ENCODE measurements at regions not wholly inside any gene's neighbourhood (a gene's known extent, or its start where the extent isn't known, plus 50 kb on each side); places are given as distances from the start of the nearest gene placed in this dataset.

- H3K4me2 ChIP-seq (ENCODE audit: low read length), result no peak overlapping the region
- H3K27me3 ChIP-seq (ENCODE audit: control insufficient read depth, insufficient read depth, low read length), result peaks cover 9% of the 10 kb centered on the region
- H3K4me3 ChIP-seq (ENCODE audit: low read length), result no peak overlapping the region
- no peaks in the 10 kb centered on the region for H3K36me3 ChIP-seq (ENCODE audit: insufficient read depth, low read length)
- no peaks in the 10 kb centered on the region for H3K4me1 ChIP-seq (ENCODE audit: control insufficient read depth, insufficient read depth, low read length)
- H3K9me3 ChIP-seq (replicated peaks; ENCODE audit: low read length), result no peaks in the 10 kb centered on the region
- H3K9ac ChIP-seq (ENCODE audit: low read depth, low read length), result no peak overlapping the region
Measured at GRCh38 chr5:171509467-171509866, 90.0 kb downstream of the FGF18 start.

- Histone ChIP-seq H3K4me1 (ENCODE audit: control insufficient read depth, insufficient read depth, low read length) (no peaks in the 10 kb centered on the region), H3K9me3 (replicated peaks; ENCODE audit: low read length) (no peaks in the 10 kb centered on the region), H3K27me3 (ENCODE audit: control insufficient read depth, insufficient read depth, low read length) (peaks cover 9% of the 10 kb centered on the region), H3K36me3 (ENCODE audit: insufficient read depth, low read length) (no peaks in the 10 kb centered on the region), H3K9ac (ENCODE audit: low read depth, low read length) (no peak overlapping the region), H3K4me2 (ENCODE audit: low read length) (no peak overlapping the region), H3K4me3 (ENCODE audit: low read length) (no peak overlapping the region)
Measured at GRCh38 chr5:171512397-171512796, 93.0 kb downstream of the FGF18 start.

GRCh38 chr5:171513591-171513990 is 94.1 kb downstream of the FGF18 start:
- H3K4me3 ChIP-seq (ENCODE audit: low read length), result no peak overlapping the region
- H3K4me2 ChIP-seq (ENCODE audit: low read length), result no peak overlapping the region
- peaks cover 4% of the 10 kb centered on the region for H3K27me3 ChIP-seq (ENCODE audit: control insufficient read depth, insufficient read depth, low read length)
- H3K9me3 ChIP-seq (replicated peaks; ENCODE audit: low read length), result no peaks in the 10 kb centered on the region
- no peaks in the 10 kb centered on the region for H3K4me1 ChIP-seq (ENCODE audit: control insufficient read depth, insufficient read depth, low read length)
- H3K36me3 ChIP-seq (ENCODE audit: insufficient read depth, low read length), result no peaks in the 10 kb centered on the region
- no peak overlapping the region for H3K9ac ChIP-seq (ENCODE audit: low read depth, low read length)

- Histone ChIP-seq H3K4me1 (ENCODE audit: control insufficient read depth, insufficient read depth, low read length) (peaks cover 24% of the 10 kb centered on the region), H3K4me2 (ENCODE audit: low read length) (no peak overlapping the region), H3K27me3 (ENCODE audit: control insufficient read depth, insufficient read depth, low read length) (no peaks in the 10 kb centered on the region), H3K36me3 (ENCODE audit: insufficient read depth, low read length) (no peaks in the 10 kb centered on the region), H3K4me3 (ENCODE audit: low read length) (no peak overlapping the region), H3K9ac (ENCODE audit: low read depth, low read length) (no peak overlapping the region), H3K9me3 (replicated peaks; ENCODE audit: low read length) (no peaks in the 10 kb centered on the region)
Measured at GRCh38 chr5:171518916-171519315, 99.5 kb downstream of the FGF18 start.

- Histone ChIP-seq H3K4me3 (ENCODE audit: low read length) (peak overlapping the region; percentile 47), H3K9me3 (replicated peaks; ENCODE audit: low read length) (no peaks in the 10 kb centered on the region), H3K9ac (ENCODE audit: low read depth, low read length) (peak overlapping the region; percentile 59), H3K4me2 (ENCODE audit: low read length) (peak overlapping the region; percentile 74), H3K36me3 (ENCODE audit: insufficient read depth, low read length) (no peaks in the 10 kb centered on the region), H3K4me1 (ENCODE audit: control insufficient read depth, insufficient read depth, low read length) (peaks cover 24% of the 10 kb centered on the region), H3K27me3 (ENCODE audit: control insufficient read depth, insufficient read depth, low read length) (no peaks in the 10 kb centered on the region)
Measured at GRCh38 chr5:171520300-171521174, 101.1 kb downstream of the FGF18 start.

- H3K4me1 ChIP-seq (ENCODE audit: control insufficient read depth, insufficient read depth, low read length), result peaks cover 24% of the 10 kb centered on the region
- peak overlapping the region; percentile 74 for H3K4me2 ChIP-seq (ENCODE audit: low read length)
- H3K27me3 ChIP-seq (ENCODE audit: control insufficient read depth, insufficient read depth, low read length), result no peaks in the 10 kb centered on the region
- H3K36me3 ChIP-seq (ENCODE audit: insufficient read depth, low read length), result no peaks in the 10 kb centered on the region
- no peaks in the 10 kb centered on the region for H3K9me3 ChIP-seq (replicated peaks; ENCODE audit: low read length)
- H3K9ac ChIP-seq (ENCODE audit: low read depth, low read length), result peak overlapping the region; percentile 59
- peak overlapping the region; percentile 47 for H3K4me3 ChIP-seq (ENCODE audit: low read length)
Measured at GRCh38 chr5:171521219-171521633, 101.8 kb downstream of the FGF18 start.

- H3K4me3 ChIP-seq (ENCODE audit: low read length), result no peak overlapping the region
- H3K4me1 ChIP-seq (ENCODE audit: control insufficient read depth, insufficient read depth, low read length), result peaks cover 24% of the 10 kb centered on the region
- no peaks in the 10 kb centered on the region for H3K27me3 ChIP-seq (ENCODE audit: control insufficient read depth, insufficient read depth, low read length)
- peak overlapping the region; percentile 63 for H3K4me2 ChIP-seq (ENCODE audit: low read length)
- H3K9ac ChIP-seq (ENCODE audit: low read depth, low read length), result no peak overlapping the region
- no peaks in the 10 kb centered on the region for H3K9me3 ChIP-seq (replicated peaks; ENCODE audit: low read length)
- H3K36me3 ChIP-seq (ENCODE audit: insufficient read depth, low read length), result no peaks in the 10 kb centered on the region
Measured at GRCh38 chr5:171521679-171522078, 102.2 kb downstream of the FGF18 start.

- no peaks in the 10 kb centered on the region for H3K27me3 ChIP-seq (ENCODE audit: control insufficient read depth, insufficient read depth, low read length)
- no peak overlapping the region for H3K4me3 ChIP-seq (ENCODE audit: low read length)
- no peak overlapping the region for H3K9ac ChIP-seq (ENCODE audit: low read depth, low read length)
- no peak overlapping the region for H3K4me2 ChIP-seq (ENCODE audit: low read length)
- H3K36me3 ChIP-seq (ENCODE audit: insufficient read depth, low read length), result no peaks in the 10 kb centered on the region
- H3K9me3 ChIP-seq (replicated peaks; ENCODE audit: low read length), result no peaks in the 10 kb centered on the region
- H3K4me1 ChIP-seq (ENCODE audit: control insufficient read depth, insufficient read depth, low read length), result peaks cover 24% of the 10 kb centered on the region
Measured at GRCh38 chr5:171523781-171524180, 104.3 kb downstream of the FGF18 start.

GRCh38 chr5:171524466-171524865 is 105.0 kb downstream of the FGF18 start:
- H3K4me3 ChIP-seq (ENCODE audit: low read length), result no peak overlapping the region
- H3K9ac ChIP-seq (ENCODE audit: low read depth, low read length), result no peak overlapping the region
- H3K9me3 ChIP-seq (replicated peaks; ENCODE audit: low read length), result no peaks in the 10 kb centered on the region
- no peaks in the 10 kb centered on the region for H3K27me3 ChIP-seq (ENCODE audit: control insufficient read depth, insufficient read depth, low read length)
- no peak overlapping the region for H3K4me2 ChIP-seq (ENCODE audit: low read length)
- no peaks in the 10 kb centered on the region for H3K36me3 ChIP-seq (ENCODE audit: insufficient read depth, low read length)
- peaks cover 24% of the 10 kb centered on the region for H3K4me1 ChIP-seq (ENCODE audit: control insufficient read depth, insufficient read depth, low read length)

GRCh38 chr5:171525085-171525484 is 105.6 kb downstream of the FGF18 start:
- H3K9me3 ChIP-seq (replicated peaks; ENCODE audit: low read length), result no peaks in the 10 kb centered on the region
- H3K4me3 ChIP-seq (ENCODE audit: low read length), result no peak overlapping the region
- H3K36me3 ChIP-seq (ENCODE audit: insufficient read depth, low read length), result no peaks in the 10 kb centered on the region
- H3K4me1 ChIP-seq (ENCODE audit: control insufficient read depth, insufficient read depth, low read length), result peaks cover 22% of the 10 kb centered on the region
- no peak overlapping the region for H3K4me2 ChIP-seq (ENCODE audit: low read length)
- H3K27me3 ChIP-seq (ENCODE audit: control insufficient read depth, insufficient read depth, low read length), result no peaks in the 10 kb centered on the region
- H3K9ac ChIP-seq (ENCODE audit: low read depth, low read length), result no peak overlapping the region

- H3K9me3 ChIP-seq (replicated peaks; ENCODE audit: low read length), result no peaks in the 10 kb centered on the region
- no peak overlapping the region for H3K4me3 ChIP-seq (ENCODE audit: low read length)
- H3K27me3 ChIP-seq (ENCODE audit: control insufficient read depth, insufficient read depth, low read length), result no peaks in the 10 kb centered on the region
- H3K9ac ChIP-seq (ENCODE audit: low read depth, low read length), result no peak overlapping the region
- H3K4me1 ChIP-seq (ENCODE audit: control insufficient read depth, insufficient read depth, low read length), result no peaks in the 10 kb centered on the region
- H3K36me3 ChIP-seq (ENCODE audit: insufficient read depth, low read length), result no peaks in the 10 kb centered on the region
- H3K4me2 ChIP-seq (ENCODE audit: low read length), result no peak overlapping the region
Measured at GRCh38 chr5:171528036-171528435, 108.6 kb downstream of the FGF18 start.
